HFF-Myc (cell line): ENCODE measurements at regions not wholly inside any gene's neighbourhood (a gene's known extent, or its start where the extent isn't known, plus 50 kb on each side); places are given as distances from the start of the nearest gene placed in this dataset.

Source experiments
- DNase-seq: peaks from one replicate; pipeline ENCODE4 v3.0.0-alpha.2; 2011; ENCODE audit warnings: low read depth; ENCODE audit errors: extremely low read depth
- H3K4me3 ChIP-seq: replicated peaks from 2 replicates; pipeline ENCODE4 v1.5.1; 2011; ENCODE audit warnings: low read depth, mild to moderate bottlenecking, control low read depth, low read length
- CTCF ChIP-seq: IDR thresholded peaks from 2 replicates; pipeline ENCODE4 v1.5.1; 2012; ENCODE audit warnings: mild to moderate bottlenecking, low read depth, low read length, control low read depth; ENCODE audit errors: missing control alignments

- no peak for TF ChIP-seq CTCF
- no peak for DNase-seq
- H3K4me3 ChIP-seq: no peak overlapping the region
These were observed 215.6 kb downstream of the ESM1 start for GRCh38 chr5:54769746-54770145.

- DNase-seq: no peak
- H3K4me3 ChIP-seq: no peak overlapping the region
- TF ChIP-seq CTCF: no peak
These were observed 216.3 kb downstream of the ESM1 start for GRCh38 chr5:54769072-54769471.

GRCh38 chr5:54766748-54767147 is 218.6 kb downstream of the ESM1 start:
- DNase-seq: no peak
- H3K4me3 ChIP-seq: no peak overlapping the region
- TF ChIP-seq CTCF: peak; percentile 11

GRCh38 chr5:54765165-54766028 is 220.0 kb downstream of the ESM1 start:
- H3K4me3 ChIP-seq: no peak overlapping the region
- TF ChIP-seq CTCF: no peak
- no peak for DNase-seq

DNA sequence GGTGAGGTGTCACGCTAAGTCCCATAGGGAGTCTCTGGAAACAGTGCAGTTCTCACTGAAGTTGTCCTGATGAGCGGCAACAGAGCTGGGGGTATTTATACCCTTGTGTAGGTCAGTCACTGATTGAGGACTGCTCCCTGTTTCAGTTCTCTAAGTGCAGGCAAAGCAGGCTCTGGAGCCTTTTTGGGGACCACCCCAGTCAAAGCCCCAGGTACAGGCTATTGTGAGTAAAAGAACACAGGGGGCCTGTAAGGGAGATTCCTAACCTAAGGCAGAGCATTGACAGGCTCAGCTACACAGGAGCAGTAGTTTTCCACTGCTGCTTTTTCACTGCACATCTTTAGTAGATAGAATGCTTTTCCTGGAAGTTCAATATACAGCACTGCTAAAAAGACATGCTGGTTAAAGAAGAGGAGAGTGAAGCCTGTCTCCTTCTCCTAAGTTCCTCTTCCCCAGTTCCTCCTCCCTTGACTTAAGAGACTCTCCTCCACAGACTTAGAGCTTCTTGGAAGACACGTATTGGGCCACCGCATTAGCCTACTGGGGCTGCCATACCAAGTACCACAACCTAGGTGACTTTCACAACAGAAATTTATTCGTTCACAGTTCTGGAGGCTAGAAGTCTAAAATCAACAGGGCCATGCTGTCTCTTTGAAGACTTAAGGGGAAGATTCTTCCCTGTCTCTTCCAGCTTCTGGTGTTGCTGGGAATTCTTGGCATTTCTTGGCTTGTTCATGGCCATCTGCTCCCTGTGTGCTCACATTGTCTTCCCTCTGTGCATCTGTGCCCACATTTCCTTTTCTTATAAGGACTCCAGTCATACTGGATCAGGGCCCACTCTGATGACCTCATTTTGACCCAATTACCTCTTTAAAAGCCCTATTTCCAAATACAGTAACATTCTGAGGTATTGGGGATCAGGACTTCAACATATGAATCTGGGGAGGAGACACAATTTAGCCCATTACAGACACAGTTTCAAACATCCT is 221.0 kb downstream of the ESM1 start:
- no peak for TF ChIP-seq CTCF
- DNase-seq: no peak
- H3K4me3 ChIP-seq: no peak overlapping the region

DNA sequence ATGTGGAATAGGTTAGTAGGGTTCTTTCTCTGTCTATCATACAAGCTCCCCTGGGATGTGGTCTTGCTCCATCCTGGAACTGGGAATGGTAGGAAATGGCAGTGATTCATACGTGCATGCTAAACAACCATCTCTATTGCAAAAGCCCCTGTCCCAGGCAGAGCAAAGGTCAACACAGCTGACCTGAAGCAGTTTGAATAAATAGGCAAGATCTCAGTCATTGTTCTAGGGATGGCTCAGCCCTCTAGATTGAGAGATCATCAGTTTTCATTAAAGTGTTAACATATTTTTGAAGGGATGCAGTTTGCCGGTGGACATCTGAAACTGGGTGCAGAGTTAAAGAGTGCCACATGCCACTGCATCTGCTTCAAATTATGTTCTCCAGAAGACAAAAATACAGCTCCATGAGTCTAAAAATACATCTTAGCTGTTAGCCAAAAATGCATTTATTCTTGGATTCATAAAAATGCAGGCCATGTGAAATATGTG is 224.1 kb downstream of the ESM1 start:
- TF ChIP-seq CTCF: no peak
- no peak overlapping the region for H3K4me3 ChIP-seq
- peak; percentile 82 for DNase-seq
